GM18861 (cell line): ENCODE measurements at regions not wholly inside any gene's neighbourhood (a gene's known extent, or its start where the extent isn't known, plus 50 kb on each side); places are given as distances from the start of the nearest gene placed in this dataset.

ENCODE experiments used
- ATAC-seq: cut with Tn5 transposase; IDR thresholded peaks from one replicate; pipeline ENCODE4 v1.9.1; 2021; ENCODE audit not compliant: unreplicated experiment

- ATAC-seq: no peak
These were observed 397.2 kb downstream of the OMA1 start for GRCh38 chr1:58149271-58149812.

DNA sequence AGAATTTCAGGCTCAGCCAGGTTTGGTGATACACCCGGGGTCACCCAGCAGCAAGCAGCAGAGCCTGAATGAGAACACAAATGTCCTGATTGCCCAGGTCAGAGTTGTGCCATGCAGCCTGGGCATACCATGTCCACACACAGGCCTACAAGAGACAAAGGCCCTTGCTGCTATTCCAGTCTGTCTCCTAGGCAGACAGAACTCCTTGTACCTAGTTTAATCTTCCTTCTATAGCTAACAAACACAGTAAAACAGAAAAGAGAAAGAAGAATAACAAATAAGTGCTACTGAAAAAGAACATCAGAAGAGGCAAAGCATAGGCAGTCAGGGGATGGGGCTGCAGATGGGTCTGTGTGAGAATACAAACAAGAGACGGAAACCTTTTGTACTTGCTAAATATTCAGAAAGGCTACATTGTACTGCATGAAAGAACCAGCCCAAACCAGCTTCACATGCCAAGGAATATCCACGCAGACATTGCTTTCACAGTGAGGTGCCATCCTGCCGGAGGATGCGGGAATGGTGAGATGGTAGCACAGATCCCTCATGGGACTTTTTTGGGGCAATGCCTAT lies 401.7 kb downstream of the OMA1 start:
- ATAC-seq: no peak

DNA sequence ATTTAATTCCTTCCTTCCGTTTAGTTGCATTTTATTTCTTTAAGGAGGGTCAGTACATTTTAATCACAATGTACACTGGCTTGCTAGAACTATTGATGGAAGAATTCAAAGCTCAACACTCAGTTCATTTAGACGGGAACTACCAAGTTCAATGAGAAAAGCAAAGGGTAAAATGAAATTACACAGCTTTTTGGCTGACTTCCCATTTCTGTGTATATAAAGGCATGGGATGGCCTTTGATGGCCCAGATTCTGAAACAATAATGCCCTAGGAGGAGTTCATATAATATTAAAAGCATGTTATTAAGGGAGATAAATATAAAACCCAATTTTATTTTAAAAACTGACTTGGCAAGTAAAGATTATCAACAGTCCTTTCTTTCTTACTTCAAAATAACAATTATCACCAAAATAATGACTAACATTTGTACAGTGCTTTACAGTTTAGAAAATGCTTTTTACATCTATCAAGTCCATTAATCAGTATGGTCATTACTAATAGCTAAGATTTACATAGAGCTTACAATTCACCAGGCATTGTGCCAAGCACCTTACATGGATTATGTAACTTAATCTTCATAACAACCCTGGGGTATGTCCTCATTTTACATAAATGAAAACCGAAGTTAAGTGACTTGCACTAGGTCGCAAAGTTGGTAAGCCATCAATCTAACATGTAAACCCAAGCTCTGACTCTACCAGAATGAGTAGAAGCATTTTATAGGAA lies 402.4 kb downstream of the OMA1 start:
- ATAC-seq: no peak

- no peak for ATAC-seq
These were observed 410.1 kb downstream of the OMA1 start for GRCh38 chr1:58136387-58136786.

GRCh38 chr1:58135821-58136321 lies 410.7 kb downstream of the OMA1 start:
- no peak for ATAC-seq

DNA sequence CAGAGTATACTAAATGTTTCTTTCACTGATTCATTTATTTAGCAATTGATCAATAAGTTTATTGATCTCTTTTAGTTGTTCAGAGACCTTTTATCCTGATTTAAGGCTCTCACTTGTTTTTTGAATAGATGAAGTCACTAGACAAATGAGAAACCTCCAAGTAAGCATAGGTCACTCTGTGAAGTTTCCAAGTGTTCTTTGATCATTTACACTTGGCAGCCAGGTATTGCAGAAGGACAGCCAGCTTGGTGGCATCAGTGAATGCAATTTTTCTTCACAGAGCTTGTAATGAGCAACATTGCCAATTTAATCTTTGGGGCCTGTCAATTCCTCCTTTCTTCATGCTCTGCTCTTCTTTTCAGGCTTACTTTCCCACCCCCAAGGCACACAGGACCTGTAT lies 413.0 kb downstream of the OMA1 start:
- ATAC-seq: no peak

DNA sequence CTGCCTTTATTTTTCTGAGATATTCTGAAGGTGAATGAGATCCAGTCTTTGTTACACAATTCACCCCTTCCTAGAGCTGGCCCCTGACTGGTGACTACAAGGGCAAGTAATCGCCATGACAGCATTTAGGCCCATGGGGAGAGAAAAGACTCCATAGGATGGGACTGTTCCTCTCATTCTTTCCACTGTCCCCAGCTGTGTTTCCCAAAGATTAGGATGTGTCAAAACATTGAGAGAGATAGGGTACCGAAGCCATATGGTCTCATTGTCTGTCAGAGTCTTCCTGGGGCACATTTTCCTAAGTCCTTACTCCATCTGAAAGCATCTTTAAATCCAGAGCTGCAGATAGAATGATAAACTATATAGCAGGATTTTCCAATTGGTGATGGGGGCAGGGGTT lies 423.5 kb downstream of the OMA1 start:
- no peak for ATAC-seq

GRCh38 chr1:58119971-58120370 lies 426.6 kb downstream of the OMA1 start:
- no peak for ATAC-seq

- ATAC-seq: no peak
These were observed 430.2 kb downstream of the OMA1 start for GRCh38 chr1:58116284-58116683.

- ATAC-seq: no peak
These were observed 436.8 kb downstream of the OMA1 start for GRCh38 chr1:58109646-58110200.

GRCh38 chr1:58108783-58109182 lies 437.7 kb downstream of the OMA1 start:
- no peak for ATAC-seq

DNA sequence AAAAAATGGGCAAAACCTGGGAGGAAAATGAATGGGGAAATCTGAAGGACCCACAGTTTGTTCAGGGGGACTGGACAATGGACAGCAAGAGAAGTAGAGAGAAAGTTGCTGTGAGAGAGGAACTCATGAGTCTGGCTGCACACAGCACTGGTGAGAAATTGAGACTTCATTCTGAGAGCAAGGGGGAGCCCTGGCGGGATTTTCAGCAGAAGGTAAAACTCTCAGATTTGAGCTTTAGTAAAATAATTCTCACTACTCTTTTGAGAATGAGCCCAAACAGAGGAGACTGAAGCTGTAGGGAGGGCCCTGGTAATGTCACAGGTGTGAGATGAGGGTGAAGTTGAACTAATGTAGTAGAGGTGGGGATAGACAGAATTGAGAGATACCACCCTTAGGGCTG lies 438.6 kb downstream of the OMA1 start:
- ATAC-seq: no peak

DNA sequence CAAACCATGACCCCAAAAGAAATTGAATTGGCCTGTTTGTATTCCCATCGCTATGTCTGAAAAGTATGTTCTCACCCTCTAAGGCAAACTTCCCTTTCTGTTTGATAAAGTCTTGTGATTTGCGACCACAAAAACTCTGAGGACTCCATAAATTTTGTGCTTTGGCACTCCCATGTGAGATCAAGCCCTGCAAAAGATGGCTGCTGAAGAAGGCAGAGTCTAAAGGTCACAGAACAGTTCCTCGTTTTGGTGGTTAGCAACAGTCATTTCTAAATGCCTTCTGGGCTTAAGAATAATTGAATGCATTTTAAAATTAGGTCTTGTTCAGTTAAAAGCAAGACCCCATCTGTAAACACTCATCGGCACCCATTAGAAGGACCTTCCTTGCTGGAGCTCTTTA lies 441.6 kb downstream of the OMA1 start:
- ATAC-seq: peak; percentile 96

DNA sequence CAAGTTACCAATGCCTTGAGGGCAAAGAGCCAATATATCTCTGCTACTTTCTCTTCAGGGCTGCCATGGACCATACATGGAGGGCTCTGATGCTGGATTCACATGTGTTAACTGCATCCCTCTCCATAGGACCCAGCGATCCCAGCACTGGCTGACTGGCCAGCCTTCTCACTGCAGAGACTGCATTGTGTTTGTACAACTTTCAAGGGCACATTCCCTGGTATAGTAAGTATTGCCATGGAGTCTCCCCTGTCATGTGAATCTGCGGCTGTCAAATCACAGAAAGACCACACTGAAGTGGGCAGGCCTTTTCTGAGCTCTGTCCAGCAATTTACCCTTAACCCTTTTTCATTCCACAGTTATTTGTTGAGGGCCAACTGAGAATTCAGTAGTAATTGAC lies 449.8 kb downstream of the OMA1 start:
- no peak for ATAC-seq

DNA sequence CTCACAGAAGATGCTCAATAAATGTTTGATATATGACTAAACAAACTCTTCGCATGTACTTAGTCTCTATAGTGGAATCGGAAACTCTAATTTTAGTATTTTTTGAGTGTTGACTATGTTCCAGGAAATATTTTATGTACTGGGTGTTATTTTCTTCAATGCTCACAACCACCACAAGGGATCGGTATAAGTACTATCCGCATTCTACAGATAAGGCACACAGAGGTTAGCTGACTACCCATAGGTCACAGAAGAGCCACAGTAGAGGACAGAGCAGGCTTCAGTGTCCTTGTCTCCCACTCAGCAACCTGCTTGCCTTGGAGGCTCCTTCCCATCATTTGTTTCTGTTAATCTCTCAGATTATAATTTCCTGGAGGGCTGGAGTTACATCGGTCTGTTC lies 451.3 kb downstream of the OMA1 start:
- no peak for ATAC-seq

GRCh38 chr1:58094221-58094620 lies 452.3 kb downstream of the OMA1 start:
- ATAC-seq: no peak

GRCh38 chr1:58090640-58091039 lies 455.9 kb downstream of the OMA1 start:
- no peak for ATAC-seq

- ATAC-seq: no peak
These were observed 456.5 kb downstream of the OMA1 start for GRCh38 chr1:58089898-58090534.

DNA sequence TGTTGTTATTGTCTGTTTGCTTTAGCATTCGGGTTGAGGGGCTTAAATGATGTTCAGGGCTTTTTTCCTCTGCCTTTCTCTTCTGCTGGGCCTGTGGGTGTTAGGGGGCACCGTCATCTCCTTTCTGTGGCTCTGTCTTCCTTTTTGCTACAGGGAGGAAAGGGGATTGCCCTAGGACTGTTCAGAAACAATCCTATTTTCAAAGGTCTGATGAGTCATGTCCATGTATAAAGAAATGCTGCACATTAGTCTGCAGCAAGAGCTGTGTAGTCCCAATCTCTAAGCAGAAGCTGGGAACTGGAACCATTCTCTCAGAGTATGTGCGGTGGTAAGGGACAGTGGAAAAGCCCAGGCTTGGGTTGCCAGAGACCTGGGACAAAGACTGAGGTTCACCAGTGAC lies 462.3 kb downstream of the OMA1 start:
- ATAC-seq: no peak

GRCh38 chr1:58082596-58082995 lies 463.9 kb downstream of the OMA1 start:
- ATAC-seq: no peak

- no peak for ATAC-seq
These were observed 470.3 kb downstream of the OMA1 start for GRCh38 chr1:58076258-58076657.

DNA sequence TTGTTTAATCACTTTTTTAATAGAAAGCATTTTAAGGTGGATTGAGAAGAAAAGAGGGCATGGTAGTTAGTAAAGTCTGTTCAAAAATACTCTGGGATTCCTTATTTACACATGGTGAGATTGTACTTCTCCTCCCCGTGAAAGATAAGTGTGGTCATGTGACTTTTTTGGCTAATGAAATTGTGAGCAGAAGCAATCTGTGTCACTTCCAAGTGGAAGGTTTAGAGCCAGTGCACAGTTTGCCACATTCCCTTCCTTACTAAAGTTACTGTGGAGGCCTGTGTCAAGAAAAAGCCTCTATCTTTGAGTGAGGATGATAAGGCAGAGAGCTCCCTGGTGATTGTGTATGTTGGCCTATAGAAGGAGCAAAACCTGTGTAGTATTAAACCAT lies 471.3 kb downstream of the OMA1 start:
- no peak for ATAC-seq
